ENCODE measurements at regions not wholly inside any gene's neighbourhood (a gene's known extent, or its start where the extent isn't known, plus 50 kb on each side); places are given as distances from the start of the nearest gene placed in this dataset.

DNA sequence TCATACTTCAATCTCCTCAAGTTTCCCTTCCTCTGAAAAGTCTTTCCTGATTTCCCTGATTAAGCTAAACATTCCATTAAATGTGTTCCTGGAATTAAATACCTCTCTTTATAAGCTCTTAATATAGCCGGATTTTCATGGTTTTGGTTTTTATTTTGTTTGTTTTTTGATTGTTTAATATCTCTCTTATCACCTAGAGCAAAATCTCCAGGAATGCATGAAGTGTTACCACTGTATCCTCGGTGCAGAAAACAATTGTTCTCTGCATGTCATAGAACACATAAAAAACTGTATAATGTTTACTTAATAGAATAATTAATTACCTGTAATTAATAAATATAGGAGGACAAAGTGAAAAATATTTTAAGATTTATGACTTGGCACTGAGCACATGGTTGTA lies 86.2 kb downstream of the PCDH18 start:
- TF ChIP-seq, protein P1, sequence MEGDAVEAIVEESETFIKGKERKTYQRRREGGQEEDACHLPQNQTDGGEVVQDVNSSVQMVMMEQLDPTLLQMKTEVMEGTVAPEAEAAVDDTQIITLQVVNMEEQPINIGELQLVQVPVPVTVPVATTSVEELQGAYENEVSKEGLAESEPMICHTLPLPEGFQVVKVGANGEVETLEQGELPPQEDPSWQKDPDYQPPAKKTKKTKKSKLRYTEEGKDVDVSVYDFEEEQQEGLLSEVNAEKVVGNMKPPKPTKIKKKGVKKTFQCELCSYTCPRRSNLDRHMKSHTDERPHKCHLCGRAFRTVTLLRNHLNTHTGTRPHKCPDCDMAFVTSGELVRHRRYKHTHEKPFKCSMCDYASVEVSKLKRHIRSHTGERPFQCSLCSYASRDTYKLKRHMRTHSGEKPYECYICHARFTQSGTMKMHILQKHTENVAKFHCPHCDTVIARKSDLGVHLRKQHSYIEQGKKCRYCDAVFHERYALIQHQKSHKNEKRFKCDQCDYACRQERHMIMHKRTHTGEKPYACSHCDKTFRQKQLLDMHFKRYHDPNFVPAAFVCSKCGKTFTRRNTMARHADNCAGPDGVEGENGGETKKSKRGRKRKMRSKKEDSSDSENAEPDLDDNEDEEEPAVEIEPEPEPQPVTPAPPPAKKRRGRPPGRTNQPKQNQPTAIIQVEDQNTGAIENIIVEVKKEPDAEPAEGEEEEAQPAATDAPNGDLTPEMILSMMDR (IDR thresholded peaks at IDR 0.05 in 2 of 3, conservative IDR thresholded peaks at IDR 0.05 in 1 of 3; ENCODE audit: borderline replicate concordance in 1 of 3, insufficient read depth in 1 of 3, low read depth in 2 of 3, low read length in 2 of 3): no peak
- TF ChIP-seq, protein P2, sequence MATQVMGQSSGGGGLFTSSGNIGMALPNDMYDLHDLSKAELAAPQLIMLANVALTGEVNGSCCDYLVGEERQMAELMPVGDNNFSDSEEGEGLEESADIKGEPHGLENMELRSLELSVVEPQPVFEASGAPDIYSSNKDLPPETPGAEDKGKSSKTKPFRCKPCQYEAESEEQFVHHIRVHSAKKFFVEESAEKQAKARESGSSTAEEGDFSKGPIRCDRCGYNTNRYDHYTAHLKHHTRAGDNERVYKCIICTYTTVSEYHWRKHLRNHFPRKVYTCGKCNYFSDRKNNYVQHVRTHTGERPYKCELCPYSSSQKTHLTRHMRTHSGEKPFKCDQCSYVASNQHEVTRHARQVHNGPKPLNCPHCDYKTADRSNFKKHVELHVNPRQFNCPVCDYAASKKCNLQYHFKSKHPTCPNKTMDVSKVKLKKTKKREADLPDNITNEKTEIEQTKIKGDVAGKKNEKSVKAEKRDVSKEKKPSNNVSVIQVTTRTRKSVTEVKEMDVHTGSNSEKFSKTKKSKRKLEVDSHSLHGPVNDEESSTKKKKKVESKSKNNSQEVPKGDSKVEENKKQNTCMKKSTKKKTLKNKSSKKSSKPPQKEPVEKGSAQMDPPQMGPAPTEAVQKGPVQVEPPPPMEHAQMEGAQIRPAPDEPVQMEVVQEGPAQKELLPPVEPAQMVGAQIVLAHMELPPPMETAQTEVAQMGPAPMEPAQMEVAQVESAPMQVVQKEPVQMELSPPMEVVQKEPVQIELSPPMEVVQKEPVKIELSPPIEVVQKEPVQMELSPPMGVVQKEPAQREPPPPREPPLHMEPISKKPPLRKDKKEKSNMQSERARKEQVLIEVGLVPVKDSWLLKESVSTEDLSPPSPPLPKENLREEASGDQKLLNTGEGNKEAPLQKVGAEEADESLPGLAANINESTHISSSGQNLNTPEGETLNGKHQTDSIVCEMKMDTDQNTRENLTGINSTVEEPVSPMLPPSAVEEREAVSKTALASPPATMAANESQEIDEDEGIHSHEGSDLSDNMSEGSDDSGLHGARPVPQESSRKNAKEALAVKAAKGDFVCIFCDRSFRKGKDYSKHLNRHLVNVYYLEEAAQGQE (IDR thresholded peaks at IDR 0.05; ENCODE audit: low read depth): no peak
- TF ChIP-seq RAD21 (IDR thresholded peaks at IDR 0.05; ENCODE audit: low read depth) (no peak), ZNF274 (IDR thresholded peaks at IDR 0.05; ENCODE audit: low read depth, low read length) (no peak), SP1 (IDR thresholded peaks at IDR 0.05; ENCODE audit: low read depth) (no peak), SRF (IDR thresholded peaks at IDR 0.05; ENCODE audit: low read depth) (no peak)

Measured in HCT116 (cell line).